ENCODE measurements at regions not wholly inside any gene's neighbourhood (a gene's known extent, or its start where the extent isn't known, plus 50 kb on each side); places are given as distances from the start of the nearest gene placed in this dataset.

DNA sequence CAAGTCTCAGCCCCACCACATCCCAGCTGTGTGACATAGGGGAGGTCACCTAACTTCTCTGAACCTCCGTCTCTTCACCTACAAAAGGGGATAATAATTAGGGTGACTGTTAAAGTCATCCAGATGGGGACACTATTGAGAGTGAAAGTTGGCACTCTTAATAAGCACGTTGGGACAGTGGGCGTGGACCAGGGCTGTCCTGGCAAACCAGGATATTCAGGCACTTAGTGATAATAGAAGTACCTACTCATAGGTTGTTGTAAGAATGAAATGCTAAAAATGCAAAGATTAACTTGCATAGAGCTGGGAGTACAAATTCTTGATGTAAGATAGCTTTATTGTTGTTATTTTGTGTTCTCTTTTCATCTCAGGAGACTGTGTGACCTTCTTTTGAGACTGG lies 177.9 kb downstream of the MELK start:
- ChIA-PET POLR2A (ENCODE audit: partially characterized antibody) (interaction anchor here (1.4 kb wide), 1 partner anchor 8 kb away, joined by 4 read pairs; no protein-coding TSS in a partner anchor), CTCF (ENCODE audit: partially characterized antibody) (interaction anchor here (1.0 to 1.2 kb wide), 2 partner anchors 45 to 246 kb away, joined by 3 read pairs; no protein-coding TSS in a partner anchor)
- Histone ChIP-seq H3K9ac (replicated peaks in 1 of 4; ENCODE audit: extremely low read depth in 1 of 4, low read depth in 3 of 4, low read length in 3 of 4) (no peak overlapping the region), H3K79me2 (ENCODE audit: control insufficient read depth in 1 of 2, insufficient read depth in 2 of 2, low read length in 2 of 2) (no peaks in the 10 kb centered on the region), H3K14ac (ENCODE audit: insufficient read length) (no peak overlapping the region), H2BK120ac (replicated peaks; ENCODE audit: low read depth, low read length) (no peak overlapping the region), H2BK20ac (ENCODE audit: low read length) (no peak overlapping the region), H3K79me1 (ENCODE audit: low read depth, low read length) (no peaks in the 10 kb centered on the region), H3K56ac (replicated peaks; ENCODE audit: insufficient read length, low read depth, low read length) (no peak overlapping the region), H3K4ac (replicated peaks; ENCODE audit: insufficient read length, low read depth, low read length) (no peak overlapping the region), H3K27ac (ENCODE audit: low read depth, low read length) (no peak overlapping the region), H2BK15ac (ENCODE audit: low read length) (no peak overlapping the region), H3K9me3 (ENCODE audit: insufficient read depth in 2 of 2, low read depth in 1 of 2, low read length in 1 of 2) (no peaks in the 10 kb centered on the region), H3K23me2 (ENCODE audit: low read depth, low read length) (no peaks in the 10 kb centered on the region), H4K20me1 (replicated peaks in 1 of 2; ENCODE audit: control insufficient read depth in 1 of 2, insufficient read depth in 2 of 2, low read length in 2 of 2) (peaks cover 0 to 4% of the 10 kb centered on the region in 2 experiments), H4K8ac (ENCODE audit: extremely low read depth, insufficient read depth, low read length) (no peak overlapping the region), H3K4me1 (replicated peaks in 1 of 4; ENCODE audit: control insufficient read depth in 3 of 4, insufficient read depth in 4 of 4, low read length in 3 of 4) (no peaks in the 10 kb centered on the region; a peak in 1 of 7 replicates), H2BK12ac (ENCODE audit: low read depth, low read length) (no peak overlapping the region), H4K5ac (ENCODE audit: insufficient read length, low read depth, low read length) (no peak overlapping the region), H2AK5ac (ENCODE audit: low read depth, low read length) (no peak overlapping the region), H3K4me3 (ENCODE audit: extremely low read depth in 1 of 4, insufficient read depth in 2 of 4, low read depth in 3 of 4, low read length in 4 of 4) (no peak overlapping the region), H3K4me2 (ENCODE audit: insufficient read depth in 1 of 2, low read depth in 2 of 2, low read length in 2 of 2) (no peak overlapping the region), H2BK5ac (ENCODE audit: low read depth, low read length) (no peak overlapping the region), H3K36me3 (ENCODE audit: control insufficient read depth in 2 of 4, insufficient read depth in 4 of 4, low read length in 3 of 4) (no peaks in the 10 kb centered on the region), H4K91ac (replicated peaks; ENCODE audit: insufficient read length, low read length) (no peak overlapping the region), H3K18ac (ENCODE audit: extremely low read depth, low read length) (no peak overlapping the region), H3K27me3 (replicated peaks in 1 of 4; ENCODE audit: control insufficient read depth in 3 of 4, extremely low read depth in 1 of 4, insufficient read depth in 3 of 4, low read length in 3 of 4) (no peaks in the 10 kb centered on the region; a peak in 3 of 7 replicates), H3K23ac (ENCODE audit: insufficient read length) (no peak overlapping the region), H2AFZ (ENCODE audit: low read length) (no peak overlapping the region)
- 75% methylated on average over 3 of the region's 3 CpGs; no CpG with 5 or more reads in 1 of the 2 experiments for WGBS, 2 experiments (ENCODE audit: extremely low coverage in 1 of 2, insufficient coverage in 1 of 2, insufficient read length in 1 of 2, insufficient replicate concordance in 2 of 2, low coverage in 1 of 2, low lambda C conversion rate in 2 of 2, missing lambda C conversion rate in 1 of 2)
- DNase-seq (ENCODE audit: low read depth in 1 of 2, low spot score in 2 of 2) (no peak), FAIRE-seq (no peak)
- TF ChIP-seq TCF12 (IDR thresholded peaks at IDR 0.05; ENCODE audit: low read depth, low read length) (no peak), JUND (IDR thresholded peaks at IDR 0.05; ENCODE audit: low read length) (no peak), POLR2AphosphoS5 (IDR thresholded peaks at IDR 0.05; ENCODE audit: low read depth, low read length) (no peak), NANOG (IDR thresholded peaks at IDR 0.05; ENCODE audit: insufficient read depth, low read depth, low read length, poor library complexity, severe bottlenecking) (no peak), CTBP2 (IDR thresholded peaks at IDR 0.05; ENCODE audit: borderline replicate concordance, insufficient read depth, insufficient read length, low read length) (no peak), EP300 (IDR thresholded peaks at IDR 0.05; ENCODE audit: borderline replicate concordance in 1 of 2, low read depth in 2 of 2, low read length in 2 of 2) (no peak), MAFK (IDR thresholded peaks at IDR 0.05; ENCODE audit: low read depth, low read length) (no peak), SP4 (IDR thresholded peaks at IDR 0.05; ENCODE audit: low read length) (no peak), FOSL1 (IDR thresholded peaks at IDR 0.05; ENCODE audit: insufficient read depth, low read depth, low read length) (no peak), CHD2 (IDR thresholded peaks at IDR 0.05; ENCODE audit: low read length) (no peak), TBP (IDR thresholded peaks at IDR 0.05; ENCODE audit: low read depth, low read length) (no peak), ZNF274 (IDR thresholded peaks at IDR 0.05; ENCODE audit: borderline replicate concordance, extremely low read depth, low read length) (no peak)
- TF ChIP-seq, protein P1, sequence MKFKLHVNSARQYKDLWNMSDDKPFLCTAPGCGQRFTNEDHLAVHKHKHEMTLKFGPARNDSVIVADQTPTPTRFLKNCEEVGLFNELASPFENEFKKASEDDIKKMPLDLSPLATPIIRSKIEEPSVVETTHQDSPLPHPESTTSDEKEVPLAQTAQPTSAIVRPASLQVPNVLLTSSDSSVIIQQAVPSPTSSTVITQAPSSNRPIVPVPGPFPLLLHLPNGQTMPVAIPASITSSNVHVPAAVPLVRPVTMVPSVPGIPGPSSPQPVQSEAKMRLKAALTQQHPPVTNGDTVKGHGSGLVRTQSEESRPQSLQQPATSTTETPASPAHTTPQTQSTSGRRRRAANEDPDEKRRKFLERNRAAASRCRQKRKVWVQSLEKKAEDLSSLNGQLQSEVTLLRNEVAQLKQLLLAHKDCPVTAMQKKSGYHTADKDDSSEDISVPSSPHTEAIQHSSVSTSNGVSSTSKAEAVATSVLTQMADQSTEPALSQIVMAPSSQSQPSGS (IDR thresholded peaks at IDR 0.05; ENCODE audit: low read length) = no peak

Data from H1 (cell line).